ENCODE measurements at regions not wholly inside any gene's neighbourhood (a gene's known extent, or its start where the extent isn't known, plus 50 kb on each side); places are given as distances from the start of the nearest gene placed in this dataset.

DNA sequence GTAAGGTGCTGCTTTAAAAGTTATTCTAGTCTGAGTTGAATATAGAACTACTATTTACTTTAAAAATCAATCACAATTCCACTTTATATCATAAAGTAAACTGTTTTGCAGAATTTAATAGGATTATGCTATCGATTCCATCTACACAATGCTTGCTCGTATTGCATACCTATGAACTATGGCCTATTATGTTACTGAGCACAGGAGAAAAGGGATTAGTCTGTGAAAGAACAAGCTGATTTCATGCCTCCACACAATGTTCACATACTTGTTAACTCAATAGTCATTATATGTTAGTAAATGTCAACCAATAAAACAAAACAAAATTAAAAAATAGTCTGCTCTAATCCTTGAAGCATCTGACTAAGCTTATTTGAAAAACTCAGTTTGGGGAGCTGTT is 223.6 kb downstream of the PCDH10 start:
- BruUV-seq (replicated peaks): no TSS peak
- CTCF ChIA-PET: no interaction called here
- DNase-seq: no peak
- H3K27ac Mint-ChIP-seq (ENCODE audit: unreplicated experiment): no peak overlapping the region
- intact Hi-C loops (cut with micrococcal nuclease; ENCODE audit: unreplicated experiment): no loop called here
- H3K27me3 Mint-ChIP-seq (ENCODE audit: unreplicated experiment): no peaks in the 10 kb centered on the region
- no peaks in the 10 kb centered on the region for H3K4me1 Mint-ChIP-seq (ENCODE audit: low read depth, unreplicated experiment)
- no peak overlapping the region for H3K4me3 Mint-ChIP-seq (ENCODE audit: low read depth, unreplicated experiment)
- no peaks in the 10 kb centered on the region for H3K36me3 Mint-ChIP-seq (ENCODE audit: insufficient read depth, unreplicated experiment)
- peaks cover 4% of the 10 kb centered on the region for H3K9me3 Mint-ChIP-seq (ENCODE audit: low read depth, unreplicated experiment)
- TF ChIP-seq, protein P1, sequence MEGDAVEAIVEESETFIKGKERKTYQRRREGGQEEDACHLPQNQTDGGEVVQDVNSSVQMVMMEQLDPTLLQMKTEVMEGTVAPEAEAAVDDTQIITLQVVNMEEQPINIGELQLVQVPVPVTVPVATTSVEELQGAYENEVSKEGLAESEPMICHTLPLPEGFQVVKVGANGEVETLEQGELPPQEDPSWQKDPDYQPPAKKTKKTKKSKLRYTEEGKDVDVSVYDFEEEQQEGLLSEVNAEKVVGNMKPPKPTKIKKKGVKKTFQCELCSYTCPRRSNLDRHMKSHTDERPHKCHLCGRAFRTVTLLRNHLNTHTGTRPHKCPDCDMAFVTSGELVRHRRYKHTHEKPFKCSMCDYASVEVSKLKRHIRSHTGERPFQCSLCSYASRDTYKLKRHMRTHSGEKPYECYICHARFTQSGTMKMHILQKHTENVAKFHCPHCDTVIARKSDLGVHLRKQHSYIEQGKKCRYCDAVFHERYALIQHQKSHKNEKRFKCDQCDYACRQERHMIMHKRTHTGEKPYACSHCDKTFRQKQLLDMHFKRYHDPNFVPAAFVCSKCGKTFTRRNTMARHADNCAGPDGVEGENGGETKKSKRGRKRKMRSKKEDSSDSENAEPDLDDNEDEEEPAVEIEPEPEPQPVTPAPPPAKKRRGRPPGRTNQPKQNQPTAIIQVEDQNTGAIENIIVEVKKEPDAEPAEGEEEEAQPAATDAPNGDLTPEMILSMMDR (IDR thresholded peaks at IDR 0.05; ENCODE audit: unreplicated experiment): no peak

DNA sequence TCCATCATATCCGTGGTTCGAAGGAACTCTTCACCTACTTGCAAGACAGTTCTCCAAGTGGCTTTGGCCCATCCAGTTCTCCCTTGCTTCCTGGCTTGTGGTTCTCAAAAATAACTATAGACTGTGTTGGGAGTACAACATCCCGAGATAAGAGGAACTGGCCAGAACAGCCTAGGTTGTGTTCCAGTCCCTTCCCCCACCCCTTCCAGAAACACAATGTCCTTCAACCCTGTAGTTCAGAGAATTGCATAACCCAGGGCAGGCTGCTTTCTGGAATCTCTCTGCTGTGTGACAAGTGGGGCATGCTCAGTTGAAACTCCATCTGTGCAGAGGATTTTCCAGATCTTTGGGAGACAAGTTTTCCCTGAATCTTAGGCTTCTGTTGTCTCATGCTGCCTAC is 206.5 kb downstream of the PCDH10 start:
- H3K27ac Mint-ChIP-seq (ENCODE audit: unreplicated experiment): no peak overlapping the region
- H3K9me3 Mint-ChIP-seq (ENCODE audit: low read depth, unreplicated experiment): peaks cover 10% of the 10 kb centered on the region
- DNase-seq: no peak
- intact Hi-C loops (cut with micrococcal nuclease; ENCODE audit: unreplicated experiment): no loop called here
- H3K27me3 Mint-ChIP-seq (ENCODE audit: unreplicated experiment): no peaks in the 10 kb centered on the region
- H3K4me3 Mint-ChIP-seq (ENCODE audit: low read depth, unreplicated experiment): no peak overlapping the region
- BruUV-seq (replicated peaks): no TSS peak
- no peaks in the 10 kb centered on the region for H3K4me1 Mint-ChIP-seq (ENCODE audit: low read depth, unreplicated experiment)
- no peaks in the 10 kb centered on the region for H3K36me3 Mint-ChIP-seq (ENCODE audit: insufficient read depth, unreplicated experiment)
- CTCF ChIA-PET: no interaction called here
- TF ChIP-seq, protein P1 (IDR thresholded peaks at IDR 0.05; ENCODE audit: unreplicated experiment): no peak

DNA sequence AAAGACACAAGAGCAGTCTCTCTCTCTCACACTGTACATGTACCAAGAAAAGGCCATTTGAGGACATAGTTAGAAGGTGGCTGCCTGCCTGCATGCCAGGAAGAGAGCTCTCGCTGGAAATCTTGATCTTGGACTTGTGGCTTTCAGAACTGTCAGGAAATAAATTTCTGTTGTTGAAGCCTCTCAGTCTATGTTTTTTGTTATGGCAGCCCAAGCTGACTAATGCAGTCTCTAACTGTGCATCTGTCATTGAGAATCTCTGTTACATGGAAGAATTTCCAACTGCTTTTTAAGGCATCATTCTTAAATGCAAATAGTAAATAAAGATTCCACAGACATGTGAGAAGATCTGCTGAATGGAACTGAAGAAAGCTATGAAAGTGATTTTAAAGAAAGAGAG is 198.3 kb downstream of the PCDH10 start:
- no peak overlapping the region for H3K4me3 Mint-ChIP-seq (ENCODE audit: low read depth, unreplicated experiment)
- intact Hi-C loops (cut with micrococcal nuclease; ENCODE audit: unreplicated experiment): no loop called here
- BruUV-seq (replicated peaks): no TSS peak
- no peaks in the 10 kb centered on the region for H3K4me1 Mint-ChIP-seq (ENCODE audit: low read depth, unreplicated experiment)
- no peaks in the 10 kb centered on the region for H3K27me3 Mint-ChIP-seq (ENCODE audit: unreplicated experiment)
- H3K36me3 Mint-ChIP-seq (ENCODE audit: insufficient read depth, unreplicated experiment): no peaks in the 10 kb centered on the region
- TF ChIP-seq, protein P1 (IDR thresholded peaks at IDR 0.05; ENCODE audit: unreplicated experiment): no peak
- H3K9me3 Mint-ChIP-seq (ENCODE audit: low read depth, unreplicated experiment): peaks cover 4% of the 10 kb centered on the region
- CTCF ChIA-PET: no interaction called here
- H3K27ac Mint-ChIP-seq (ENCODE audit: unreplicated experiment): no peak overlapping the region
- no peak for DNase-seq

DNA sequence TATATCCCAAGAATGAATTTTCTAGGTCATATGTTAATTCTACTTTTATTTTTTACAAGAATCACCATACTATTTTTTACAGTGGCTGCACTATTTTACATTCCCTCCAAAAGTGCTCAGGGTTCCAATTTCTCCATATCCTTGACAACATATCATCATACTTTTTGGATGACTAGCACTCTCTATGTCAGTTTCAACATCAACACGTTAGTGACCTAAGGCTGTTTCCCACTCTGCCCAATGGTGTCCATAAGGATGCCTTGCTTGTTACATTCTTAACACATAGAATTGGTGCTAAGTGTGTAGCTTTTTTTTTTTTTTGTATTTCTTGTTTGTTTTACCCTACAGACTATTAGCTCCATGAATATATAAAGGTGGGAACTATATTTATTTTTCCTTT is 175.4 kb downstream of the PCDH10 start:
- Mint-ChIP-seq H3K27ac (ENCODE audit: unreplicated experiment) (no peak overlapping the region), H3K4me3 (ENCODE audit: low read depth, unreplicated experiment) (no peak overlapping the region), H3K27me3 (ENCODE audit: unreplicated experiment) (no peaks in the 10 kb centered on the region), H3K9me3 (ENCODE audit: low read depth, unreplicated experiment) (no peaks in the 10 kb centered on the region), H3K36me3 (ENCODE audit: insufficient read depth, unreplicated experiment) (no peaks in the 10 kb centered on the region), H3K4me1 (ENCODE audit: low read depth, unreplicated experiment) (no peaks in the 10 kb centered on the region)
- CTCF ChIA-PET: no interaction called here
- TF ChIP-seq, protein P1 (IDR thresholded peaks at IDR 0.05; ENCODE audit: unreplicated experiment): no peak
- intact Hi-C loops (cut with micrococcal nuclease; ENCODE audit: unreplicated experiment): loop anchor here (5.0 to 10.0 kb wide), 2 partner anchors 158 to 1610 kb away; no protein-coding TSS in a partner anchor
- DNase-seq: no peak
- BruUV-seq (replicated peaks): no TSS peak

Data from Calu3 (cell line).